ENCODE measurements at regions not wholly inside any gene's neighbourhood (a gene's known extent, or its start where the extent isn't known, plus 50 kb on each side); places are given as distances from the start of the nearest gene placed in this dataset.
A peak's percentile ranks its signal among the peaks of the same experiment; 100 is the strongest.

- ChIA-PET CTCF (no interaction called here), POLR2A (ENCODE audit: unreplicated experiment) (no interaction called here)
- no peaks in the 10 kb centered on the region for H4K20me1 ChIP-seq (ENCODE audit: low read length)
- TF ChIP-seq EZH2 (IDR thresholded peaks at IDR 0.05; ENCODE audit: low read length, unreplicated experiment) (no peak), EZH2phosphoT487 (IDR thresholded peaks at IDR 0.05; ENCODE audit: borderline replicate concordance, low read length) (no peak), CTCF (conservative IDR thresholded peaks at IDR 0.05; ENCODE audit: low read depth, low read length) (no peak)
- intact Hi-C loops (cut with micrococcal nuclease), result no loop called here
- H3K4me2 ChIP-seq (ENCODE audit: low read length), result no peak overlapping the region
- no peak overlapping the region for H3K27ac ChIP-seq (ENCODE audit: low read length)
- no peaks in the 10 kb centered on the region for H3K9me3 ChIP-seq (ENCODE audit: low read length)
- no peak overlapping the region for H2AFZ ChIP-seq (ENCODE audit: low read length)
- H3K4me3 ChIP-seq (ENCODE audit: low read length), result no peak overlapping the region
- no peaks in the 10 kb centered on the region for H3K36me3 ChIP-seq (ENCODE audit: low read depth, low read length)
- no peaks in the 10 kb centered on the region for H3K9me2 ChIP-seq (replicated peaks; ENCODE audit: low read length)
- peaks cover 5% of the 10 kb centered on the region; the same call in 1 of the 2 replicates for H3K27me3 ChIP-seq (ENCODE audit: low read length)
- peaks cover 6% of the 10 kb centered on the region; the same call in 1 of the 2 replicates for H3K4me1 ChIP-seq (ENCODE audit: insufficient read depth, low read length)
- no peaks in the 10 kb centered on the region for H3F3A ChIP-seq (ENCODE audit: low read length, unreplicated experiment)
- no peaks in the 10 kb centered on the region for H3K79me2 ChIP-seq (ENCODE audit: low read length)
- H3K9ac ChIP-seq (ENCODE audit: low read length), result no peak overlapping the region
- ATAC-seq (no peak), DNase-seq (no peak)
- BruUV-seq (replicated peaks), result no TSS peak
Observed at GRCh38 chr1:48071513-48071912, 74.3 kb upstream of the TRABD2B start.

- no peaks in the 10 kb centered on the region for H3K9me2 ChIP-seq (replicated peaks; ENCODE audit: low read length)
- no peaks in the 10 kb centered on the region for H3K79me2 ChIP-seq (ENCODE audit: low read length)
- H3F3A ChIP-seq (ENCODE audit: low read length, unreplicated experiment), result no peaks in the 10 kb centered on the region
- H3K36me3 ChIP-seq (ENCODE audit: low read depth, low read length), result no peaks in the 10 kb centered on the region
- intact Hi-C loops (cut with micrococcal nuclease), result no loop called here
- ATAC-seq (no peak), DNase-seq (no peak)
- POLR2A ChIA-PET (ENCODE audit: unreplicated experiment), result no interaction called here
- BruUV-seq (replicated peaks), result no TSS peak
- H3K9me3 ChIP-seq (ENCODE audit: low read length), result no peaks in the 10 kb centered on the region
- H3K9ac ChIP-seq (ENCODE audit: low read length), result no peak overlapping the region
- no peak for TF ChIP-seq EZH2 (IDR thresholded peaks at IDR 0.05; ENCODE audit: low read length, unreplicated experiment)
- peaks cover 6% of the 10 kb centered on the region; the same call in 1 of the 2 replicates for H3K4me1 ChIP-seq (ENCODE audit: insufficient read depth, low read length)
- no peaks in the 10 kb centered on the region for H4K20me1 ChIP-seq (ENCODE audit: low read length)
- no peak overlapping the region for H3K4me3 ChIP-seq (ENCODE audit: low read length)
- H3K27ac ChIP-seq (ENCODE audit: low read length), result no peak overlapping the region
- CTCF ChIA-PET, result no interaction called here
- no peak overlapping the region for H3K4me2 ChIP-seq (ENCODE audit: low read length)
- no peak overlapping the region for H2AFZ ChIP-seq (ENCODE audit: low read length)
- H3K27me3 ChIP-seq (ENCODE audit: low read length), result no peaks in the 10 kb centered on the region
Observed at GRCh38 chr1:48070396-48070750, 73.2 kb upstream of the TRABD2B start.

GRCh38 chr1:48069662-48070395 is 72.6 kb upstream of the TRABD2B start:
- Histone ChIP-seq H2AFZ (ENCODE audit: low read length) (no peak overlapping the region), H3F3A (ENCODE audit: low read length, unreplicated experiment) (no peaks in the 10 kb centered on the region), H3K4me1 (ENCODE audit: insufficient read depth, low read length) (peaks cover 6% of the 10 kb centered on the region; the same call in 1 of the 2 replicates), H3K36me3 (ENCODE audit: low read depth, low read length) (no peaks in the 10 kb centered on the region), H3K27ac (ENCODE audit: low read length) (no peak overlapping the region), H3K4me2 (ENCODE audit: low read length) (no peak overlapping the region), H3K27me3 (ENCODE audit: low read length) (no peaks in the 10 kb centered on the region), H3K4me3 (ENCODE audit: low read length) (no peak overlapping the region), H3K79me2 (ENCODE audit: low read length) (no peaks in the 10 kb centered on the region), H3K9ac (ENCODE audit: low read length) (no peak overlapping the region), H4K20me1 (ENCODE audit: low read length) (no peaks in the 10 kb centered on the region), H3K9me3 (ENCODE audit: low read length) (no peaks in the 10 kb centered on the region), H3K9me2 (replicated peaks; ENCODE audit: low read length) (no peaks in the 10 kb centered on the region)
- POLR2A ChIA-PET (ENCODE audit: unreplicated experiment), result no interaction called here
- no peak for ATAC-seq
- BruUV-seq (replicated peaks), result no TSS peak
- peak; percentile 62 for DNase-seq
- CTCF ChIA-PET, result interaction anchor here (0.6 kb wide), 1 partner anchor 49 kb away, joined by 3 read pairs; no protein-coding TSS in a partner anchor
- no peak for TF ChIP-seq CTCF (conservative IDR thresholded peaks at IDR 0.05; ENCODE audit: low read depth, low read length)
- TF ChIP-seq EZH2 (IDR thresholded peaks at IDR 0.05; ENCODE audit: low read length, unreplicated experiment), result no peak
- TF ChIP-seq EZH2phosphoT487 (IDR thresholded peaks at IDR 0.05; ENCODE audit: borderline replicate concordance, low read length), result no peak
- intact Hi-C loops (cut with micrococcal nuclease), result no loop called here
